Amniotic epithelial cell (primary cell): ENCODE measurements at regions not wholly inside any gene's neighbourhood (a gene's known extent, or its start where the extent isn't known, plus 50 kb on each side); places are given as distances from the start of the nearest gene placed in this dataset.

Experiments used
- DNase-seq: peaks from one replicate; pipeline ENCODE4 v3.0.0-alpha.2; 2010; ENCODE audit warnings: low read depth

- DNase-seq: no peak
Measured at GRCh38 chr21:35338881-35339632, 290.0 kb upstream of the RUNX1 start.

GRCh38 chr21:35338281-35338680, 289.2 kb upstream of the RUNX1 start:
- DNase-seq: peak; percentile 66

- DNase-seq: no peak
Measured at GRCh38 chr21:35337573-35337972, 288.5 kb upstream of the RUNX1 start.

- DNase-seq: peak; percentile 46
Measured at GRCh38 chr21:35336534-35336933, 287.4 kb upstream of the RUNX1 start.

GRCh38 chr21:35335951-35336446, 286.9 kb upstream of the RUNX1 start:
- no peak for DNase-seq

- DNase-seq: peak; percentile 34
Measured at GRCh38 chr21:35333831-35334618, 284.9 kb upstream of the RUNX1 start.

GRCh38 chr21:35332841-35333426, 283.8 kb upstream of the RUNX1 start:
- no peak for DNase-seq

GRCh38 chr21:35329940-35330660, 281.0 kb upstream of the RUNX1 start:
- no peak for DNase-seq

GRCh38 chr21:35328856-35329455, 279.9 kb upstream of the RUNX1 start:
- no peak for DNase-seq

- no peak for DNase-seq
Measured at GRCh38 chr21:35326677-35327076, 277.6 kb upstream of the RUNX1 start.

GRCh38 chr21:35325953-35326352, 276.9 kb upstream of the RUNX1 start:
- no peak for DNase-seq

- peak; percentile 80 for DNase-seq
Measured at GRCh38 chr21:35324372-35325220, 275.5 kb upstream of the RUNX1 start.

GRCh38 chr21:35323947-35324346, 274.8 kb upstream of the RUNX1 start:
- DNase-seq: peak; percentile 93

- no peak for DNase-seq
Measured at GRCh38 chr21:35321322-35322200, 272.5 kb upstream of the RUNX1 start.

- no peak for DNase-seq
Measured at GRCh38 chr21:35319684-35320283, 270.7 kb upstream of the RUNX1 start.

- DNase-seq: peak; percentile 98
Measured at GRCh38 chr21:35316933-35317332, 267.8 kb upstream of the RUNX1 start.

- peak; percentile 58 for DNase-seq
Measured at GRCh38 chr21:35316456-35316855, 267.4 kb upstream of the RUNX1 start.

GRCh38 chr21:35314857-35315582, 265.9 kb upstream of the RUNX1 start:
- peak; percentile 94 for DNase-seq

- DNase-seq: no peak
Measured at GRCh38 chr21:35311985-35312384, 262.9 kb upstream of the RUNX1 start.
